ENCODE measurements at regions not wholly inside any gene's neighbourhood (a gene's known extent, or its start where the extent isn't known, plus 50 kb on each side); places are given as distances from the start of the nearest gene placed in this dataset.
"Not testable (repeated sequence)": the region's sequence is repeated elsewhere in the genome, so short reads cannot be mapped to it uniquely, and the experiment has no call there.

GRCh38 chr14:105879867-105880561, 353.6 kb downstream of the TMEM121 start:
- no peak overlapping the region for H3K27ac ChIP-seq (ENCODE audit: low read depth, low read length, poor library complexity, severe bottlenecking)
- no peaks in the 10 kb centered on the region for H3K36me3 ChIP-seq (ENCODE audit: insufficient read depth, low read length, poor library complexity, severe bottlenecking)
- intact Hi-C loops (cut with micrococcal nuclease; ENCODE audit: unreplicated experiment): no loop called here
- H3K4me1 ChIP-seq (ENCODE audit: insufficient read depth, low read length, poor library complexity, severe bottlenecking): no peaks in the 10 kb centered on the region
- CTCF ChIA-PET: no interaction called here
- no TSS peak for BruUV-seq (replicated peaks)
- peaks cover 55% of the 10 kb centered on the region for H3K27me3 ChIP-seq (replicated peaks; ENCODE audit: insufficient read depth, low read depth, low read length, poor library complexity)
- H3K4me3 ChIP-seq (ENCODE audit: low read depth, low read length, poor library complexity, severe bottlenecking): no peak overlapping the region
- H3K9me3 ChIP-seq (ENCODE audit: low read depth, low read length, poor library complexity, severe bottlenecking): no peaks in the 10 kb centered on the region
- TF ChIP-seq CTCF (conservative IDR thresholded peaks at IDR 0.05; ENCODE audit: low read depth, low read length) (no peak), EZH2 (IDR thresholded peaks at IDR 0.05; ENCODE audit: borderline replicate concordance, low read depth, low read length, poor library complexity, severe bottlenecking) (no peak)
- POLR2A ChIA-PET (ENCODE audit: low non-redundant PET): no interaction called here
- no peak for DNase-seq (ENCODE audit: low spot score)

GRCh38 chr14:105880616-105881015, 354.2 kb downstream of the TMEM121 start:
- Histone ChIP-seq H3K9me3 (ENCODE audit: low read depth, low read length, poor library complexity, severe bottlenecking) (no peaks in the 10 kb centered on the region), H3K27ac (ENCODE audit: low read depth, low read length, poor library complexity, severe bottlenecking) (no peak overlapping the region), H3K36me3 (ENCODE audit: insufficient read depth, low read length, poor library complexity, severe bottlenecking) (no peaks in the 10 kb centered on the region), H3K27me3 (replicated peaks; ENCODE audit: insufficient read depth, low read depth, low read length, poor library complexity) (peaks cover 49% of the 10 kb centered on the region), H3K4me3 (ENCODE audit: low read depth, low read length, poor library complexity, severe bottlenecking) (no peak overlapping the region), H3K4me1 (ENCODE audit: insufficient read depth, low read length, poor library complexity, severe bottlenecking) (no peaks in the 10 kb centered on the region)
- POLR2A ChIA-PET (ENCODE audit: low non-redundant PET): no interaction called here
- CTCF ChIA-PET: no interaction called here
- TF ChIP-seq EZH2 (IDR thresholded peaks at IDR 0.05; ENCODE audit: borderline replicate concordance, low read depth, low read length, poor library complexity, severe bottlenecking): no peak
- no peak for TF ChIP-seq CTCF (conservative IDR thresholded peaks at IDR 0.05; ENCODE audit: low read depth, low read length)
- intact Hi-C loops (cut with micrococcal nuclease; ENCODE audit: unreplicated experiment): no loop called here
- no TSS peak for BruUV-seq (replicated peaks)
- DNase-seq (ENCODE audit: low spot score): no peak

GRCh38 chr14:105881021-105881930, 354.9 kb downstream of the TMEM121 start:
- Histone ChIP-seq H3K36me3 (ENCODE audit: insufficient read depth, low read length, poor library complexity, severe bottlenecking) (no peaks in the 10 kb centered on the region), H3K27me3 (replicated peaks; ENCODE audit: insufficient read depth, low read depth, low read length, poor library complexity) (peaks cover 42% of the 10 kb centered on the region), H3K27ac (ENCODE audit: low read depth, low read length, poor library complexity, severe bottlenecking) (no peak overlapping the region), H3K4me1 (ENCODE audit: insufficient read depth, low read length, poor library complexity, severe bottlenecking) (no peaks in the 10 kb centered on the region), H3K4me3 (ENCODE audit: low read depth, low read length, poor library complexity, severe bottlenecking) (no peak overlapping the region), H3K9me3 (ENCODE audit: low read depth, low read length, poor library complexity, severe bottlenecking) (no peaks in the 10 kb centered on the region)
- ChIA-PET CTCF (no interaction called here), POLR2A (ENCODE audit: low non-redundant PET) (no interaction called here)
- DNase-seq (ENCODE audit: low spot score): no peak
- no TSS peak for BruUV-seq (replicated peaks)
- intact Hi-C loops (cut with micrococcal nuclease; ENCODE audit: unreplicated experiment): no loop called here
- TF ChIP-seq EZH2 (IDR thresholded peaks at IDR 0.05; ENCODE audit: borderline replicate concordance, low read depth, low read length, poor library complexity, severe bottlenecking): no peak
- TF ChIP-seq CTCF (conservative IDR thresholded peaks at IDR 0.05; ENCODE audit: low read depth, low read length): no peak

GRCh38 chr14:105882011-105882410, 355.6 kb downstream of the TMEM121 start:
- H3K36me3 ChIP-seq (ENCODE audit: insufficient read depth, low read length, poor library complexity, severe bottlenecking); BruUV-seq (replicated peaks); H3K4me1 ChIP-seq (ENCODE audit: insufficient read depth, low read length, poor library complexity, severe bottlenecking); H3K27ac ChIP-seq (ENCODE audit: low read depth, low read length, poor library complexity, severe bottlenecking); H3K4me3 ChIP-seq (ENCODE audit: low read depth, low read length, poor library complexity, severe bottlenecking); H3K9me3 ChIP-seq (ENCODE audit: low read depth, low read length, poor library complexity, severe bottlenecking); CTCF ChIA-PET; intact Hi-C loops (cut with micrococcal nuclease; ENCODE audit: unreplicated experiment); POLR2A ChIA-PET (ENCODE audit: low non-redundant PET); DNase-seq (ENCODE audit: low spot score): not testable (repeated sequence)
- peaks cover 35% of the 10 kb centered on the region for H3K27me3 ChIP-seq (replicated peaks; ENCODE audit: insufficient read depth, low read depth, low read length, poor library complexity)
